Parathyroid adenoma (tissue), 2 donors: ENCODE measurements at regions not wholly inside any gene's neighbourhood (a gene's known extent, or its start where the extent isn't known, plus 50 kb on each side); places are given as distances from the start of the nearest gene placed in this dataset.
"Not testable (repeated sequence)": the region's sequence is repeated elsewhere in the genome, so short reads cannot be mapped to it uniquely, and the experiment has no call there.

Source experiments
- H2AFZ ChIP-seq: fragments of 300-600 bp; sonication (generic); one replicate; pipeline ENCODE4 v1.7.0; 2017; ENCODE audit warnings: antibody characterized with exemption, mild to moderate bottlenecking
- H3K27ac ChIP-seq: fragments of 300-600 bp; sonication (generic); one replicate; pipeline ENCODE4 v1.7.0; 2017
- H3K27me3 ChIP-seq: fragments of 300-600 bp; sonication (generic); one replicate; pipeline ENCODE4 v1.7.0; 2017; ENCODE audit warnings: low read length; ENCODE audit not compliant: control insufficient read depth, insufficient read depth
- H3K36me3 ChIP-seq: fragments of 300-600 bp; sonication (generic); one replicate; pipeline ENCODE4 v1.7.0; 2017; ENCODE audit warnings: low read length; ENCODE audit not compliant: control insufficient read depth, insufficient read depth
- H3K4me1 ChIP-seq: fragments of 300-600 bp; sonication (generic); one replicate; pipeline ENCODE4 v1.7.0; 2017; ENCODE audit warnings: control low read depth
- H3K4me2 ChIP-seq: fragments of 300-600 bp; sonication (generic); one replicate; pipeline ENCODE4 v1.7.0; 2017; ENCODE audit warnings: low read length
- H3K4me3 ChIP-seq: fragments of 300-600 bp; sonication (generic); one replicate; pipeline ENCODE4 v1.7.0; 2017; ENCODE audit warnings: low read depth, low read length
- H3K79me2 ChIP-seq: fragments of 300-600 bp; sonication (generic); one replicate; pipeline ENCODE4 v1.7.0; 2017; ENCODE audit warnings: control low read depth
- H3K9ac ChIP-seq: fragments of 300-600 bp; sonication (generic); one replicate; pipeline ENCODE4 v1.7.0; 2017; ENCODE audit warnings: mild to moderate bottlenecking
- H3K9me3 ChIP-seq: fragments of 300-600 bp; sonication (generic); one replicate; pipeline ENCODE4 v1.7.0; 2017; ENCODE audit warnings: low read length; ENCODE audit not compliant: control insufficient read depth
- donor health status: primary hyperparathyroidism.

- H3K36me3 ChIP-seq, H2AFZ ChIP-seq, H3K9ac ChIP-seq, H3K27me3 ChIP-seq, H3K79me2 ChIP-seq, H3K9me3 ChIP-seq, H3K4me3 ChIP-seq, H3K27ac ChIP-seq, H3K4me1 ChIP-seq, H3K4me2 ChIP-seq: not testable (repeated sequence)
Observed at GRCh38 chr5:34261020-34261419, 218.0 kb upstream of the C1QTNF3 start.

GRCh38 chr5:34266151-34266550 lies 223.1 kb upstream of the C1QTNF3 start:
- not testable (repeated sequence) for H3K27ac ChIP-seq, H3K4me2 ChIP-seq, H3K27me3 ChIP-seq

GRCh38 chr5:34296759-34297158 lies 253.7 kb upstream of the C1QTNF3 start:
- H3K79me2 ChIP-seq, H3K27ac ChIP-seq, H3K36me3 ChIP-seq, H3K9me3 ChIP-seq, H3K27me3 ChIP-seq, H2AFZ ChIP-seq, H3K9ac ChIP-seq, H3K4me2 ChIP-seq, H3K4me1 ChIP-seq, H3K4me3 ChIP-seq: not testable (repeated sequence)

More at GRCh38 chr5:34266151-34266550, 223.1 kb upstream of the C1QTNF3 start:
- not testable (repeated sequence) for H3K9ac ChIP-seq, H3K79me2 ChIP-seq, H2AFZ ChIP-seq, H3K9me3 ChIP-seq, H3K36me3 ChIP-seq, H3K4me3 ChIP-seq, H3K4me1 ChIP-seq

GRCh38 chr5:34329201-34329600 lies 286.2 kb upstream of the C1QTNF3 start:
- H3K9me3 ChIP-seq, H3K79me2 ChIP-seq, H3K4me3 ChIP-seq, H3K27me3 ChIP-seq, H3K9ac ChIP-seq, H3K36me3 ChIP-seq, H3K27ac ChIP-seq, H3K4me2 ChIP-seq, H2AFZ ChIP-seq, H3K4me1 ChIP-seq: not testable (repeated sequence)

- not testable (repeated sequence) for H3K36me3 ChIP-seq, H3K4me3 ChIP-seq, H3K4me1 ChIP-seq, H3K27ac ChIP-seq, H3K79me2 ChIP-seq, H3K27me3 ChIP-seq, H3K4me2 ChIP-seq, H3K9me3 ChIP-seq, H3K9ac ChIP-seq, H2AFZ ChIP-seq
Observed at GRCh38 chr5:34329611-34330108, 286.6 kb upstream of the C1QTNF3 start.

GRCh38 chr5:34331928-34332454 lies 289.0 kb upstream of the C1QTNF3 start:
- H3K79me2 ChIP-seq, H3K4me2 ChIP-seq, H3K36me3 ChIP-seq, H3K4me3 ChIP-seq, H3K27me3 ChIP-seq, H3K4me1 ChIP-seq, H3K9ac ChIP-seq, H2AFZ ChIP-seq, H3K9me3 ChIP-seq, H3K27ac ChIP-seq: not testable (repeated sequence)

GRCh38 chr5:34339408-34340001 lies 296.5 kb upstream of the C1QTNF3 start:
- H3K4me1 ChIP-seq, H3K36me3 ChIP-seq, H3K27me3 ChIP-seq, H3K4me2 ChIP-seq, H3K4me3 ChIP-seq, H3K9me3 ChIP-seq, H3K9ac ChIP-seq, H2AFZ ChIP-seq, H3K79me2 ChIP-seq, H3K27ac ChIP-seq: not testable (repeated sequence)

- not testable (repeated sequence) for H3K79me2 ChIP-seq, H3K27me3 ChIP-seq, H3K4me1 ChIP-seq, H3K9me3 ChIP-seq, H3K4me2 ChIP-seq, H3K4me3 ChIP-seq, H3K27ac ChIP-seq, H3K9ac ChIP-seq, H2AFZ ChIP-seq, H3K36me3 ChIP-seq
Observed at GRCh38 chr5:34354440-34354839, 301.7 kb upstream of the RAI14 start.

GRCh38 chr5:34371417-34371816 lies 284.7 kb upstream of the RAI14 start:
- not testable (repeated sequence) for H2AFZ ChIP-seq, H3K27me3 ChIP-seq, H3K36me3 ChIP-seq, H3K79me2 ChIP-seq, H3K4me3 ChIP-seq, H3K9me3 ChIP-seq, H3K4me2 ChIP-seq, H3K9ac ChIP-seq, H3K4me1 ChIP-seq, H3K27ac ChIP-seq

GRCh38 chr5:34371817-34372216 lies 284.3 kb upstream of the RAI14 start:
- H3K79me2 ChIP-seq, H3K4me3 ChIP-seq, H3K36me3 ChIP-seq, H3K4me1 ChIP-seq, H3K27ac ChIP-seq, H3K9me3 ChIP-seq, H3K27me3 ChIP-seq, H3K9ac ChIP-seq, H2AFZ ChIP-seq, H3K4me2 ChIP-seq: not testable (repeated sequence)

- not testable (repeated sequence) for H3K79me2 ChIP-seq, H3K4me2 ChIP-seq
Observed at GRCh38 chr5:34372739-34373138, 283.4 kb upstream of the RAI14 start.

More at GRCh38 chr5:34372739-34373138, 283.4 kb upstream of the RAI14 start:
- H3K36me3 ChIP-seq, H3K4me1 ChIP-seq, H3K9me3 ChIP-seq, H2AFZ ChIP-seq, H3K27ac ChIP-seq, H3K4me3 ChIP-seq, H3K9ac ChIP-seq, H3K27me3 ChIP-seq: not testable (repeated sequence)
